GM12878 (cell line): ENCODE measurements at regions not wholly inside any gene's neighbourhood (a gene's known extent, or its start where the extent isn't known, plus 50 kb on each side); places are given as distances from the start of the nearest gene placed in this dataset.
"Not testable (repeated sequence)": the region's sequence is repeated elsewhere in the genome, so short reads cannot be mapped to it uniquely, and the experiment has no call there.

ENCODE experiments used
- ATAC-seq: fragments of 200-7000 bp; cut with Tn5 transposase; 3 replicates; pipeline ENCODE4 v1.9.1; 2020; ENCODE audit warnings: mild to moderate bottlenecking, moderate library complexity
- BruUV-seq: library from RNA; stranded (reverse); fragments of 400-500 nt; replicated peaks from 2 replicates; lab custom pipeline; 2021; lab: Mats Ljungman, UMichigan
- CTCF ChIA-PET: fragments of 300-600 bp; sonication (Branson Sonifier 250); formaldehyde crosslinking; extraction: SDS; loops from one replicate; lab custom pipeline; 2021; ENCODE audit warnings: inconsistent platforms; lab: Yijun Ruan, JAX
- POLR2A ChIA-PET: fragments of 350-600 bp; formaldehyde crosslinking; extraction: SDS; loops from one replicate; lab custom pipeline; 2021; ENCODE audit warnings: inconsistent platforms; lab: Charles Lee
- RAD21 ChIA-PET: fragments of 300-600 bp; sonication (Branson Sonifier 250); formaldehyde crosslinking; loops from one replicate; lab custom pipeline; 2023; ENCODE audit warnings: antibody characterized with exemption; ENCODE audit not compliant: unreplicated experiment; lab: Charles Lee
- SMC1A ChIA-PET: fragments of 300-600 bp; sonication (Branson Sonifier 250); formaldehyde crosslinking; loops from one replicate; lab custom pipeline; 2023; ENCODE audit not compliant: unreplicated experiment, uncharacterized antibody; lab: Charles Lee
- DNase-seq: peaks from one replicate; pipeline ENCODE4 v3.0.0-alpha.2; 2011; ENCODE audit warnings: low read depth, low spot score
- FAIRE-seq: peaks from 3 replicates; lab custom pipeline; 2011; peaks lifted over from hg19 to GRCh38; lab: Jason Lieb, UNC
- H2AFZ ChIP-seq: 2 replicates; pipeline ENCODE4 v1.6.0; 2011; ENCODE audit warnings: low read depth, low read length, control low read depth; ENCODE audit not compliant: control insufficient read depth
- H3K27ac ChIP-seq: 2 replicates; pipeline ENCODE4 v1.5.1; 2011; ENCODE audit warnings: control low read depth; ENCODE audit not compliant: control insufficient read depth, insufficient read depth
- H3K27me3 ChIP-seq, 2 experiments: replicated peaks in 1 of 2; 2 replicates each; pipeline versions ENCODE4 v1.6.0 to v1.6.1; 2011; ENCODE audit warnings: low read length in 1 of 2; ENCODE audit not compliant: control insufficient read depth in 2 of 2, insufficient read depth in 2 of 2
- H3K36me3 ChIP-seq, 2 experiments: 2 replicates each; pipeline ENCODE4 v1.5.1; 2011; ENCODE audit warnings: low read length in 1 of 2; ENCODE audit not compliant: control insufficient read depth in 2 of 2, insufficient read depth in 2 of 2
- H3K4me1 ChIP-seq: 2 replicates; pipeline ENCODE4 v1.6.1; 2011; ENCODE audit warnings: mild to moderate bottlenecking, low read length, moderate library complexity, mixed read lengths; ENCODE audit not compliant: control insufficient read depth, insufficient read depth
- H3K4me2 ChIP-seq: 2 replicates; pipeline ENCODE4 v1.6.0; 2011; ENCODE audit warnings: control low read depth; ENCODE audit not compliant: control insufficient read depth, insufficient read depth
- H3K4me3 ChIP-seq: fragments of 200-600 bp; sonication (generic); 2 replicates; pipeline ENCODE4 v1.5.1; 2016
- H3K79me2 ChIP-seq: 2 replicates; pipeline ENCODE4 v1.6.0; 2011; ENCODE audit warnings: low read length; ENCODE audit not compliant: control insufficient read depth, insufficient read depth
- H3K9ac ChIP-seq: 2 replicates; pipeline ENCODE4 v1.8.0; 2011; ENCODE audit warnings: low read length, control low read depth, mixed read lengths; ENCODE audit not compliant: control insufficient read depth, insufficient read depth
- H3K9me3 ChIP-seq: replicated peaks from 3 replicates; pipeline ENCODE4 v1.5.1; 2011; ENCODE audit warnings: mild to moderate bottlenecking, low read length; ENCODE audit not compliant: control insufficient read depth, insufficient read depth
- H4K20me1 ChIP-seq: 2 replicates; pipeline ENCODE4 v1.6.0; 2011; ENCODE audit not compliant: control insufficient read depth, insufficient read depth
- RAD21 ChIP-seq: IDR thresholded peaks from 2 replicates; pipeline ENCODE4 v1.6.1; 2011; ENCODE audit warnings: mild to moderate bottlenecking, low read depth, low read length, moderate library complexity; ENCODE audit not compliant: insufficient read depth
- ZBTB40 ChIP-seq: fragments of 450-650 bp; IDR thresholded peaks from 2 replicates; pipeline ENCODE4 v1.6.1; 2016; ENCODE audit warnings: mild to moderate bottlenecking, moderate library complexity, borderline replicate concordance
- WGBS: methylation state at CpG from one replicate; pipeline ENCODE4 v1.1.6; 2016; ENCODE audit warnings: low lambda C conversion rate; ENCODE audit not compliant: insufficient replicate concordance, insufficient coverage; ENCODE audit errors: missing lambda C conversion rate; 5-methylcytosine and 5-hydroxymethylcytosine counted together
- in situ Hi-C: fragments of 300-500 bp; cut with MboI; formaldehyde crosslinking; loops from 9 replicates; pipeline ENCODE4 v1.14.3; 2018; ENCODE audit warnings: mixed read lengths
- intact Hi-C: fragments of 100-400 bp; cut with micrococcal nuclease; formaldehyde crosslinking; loops from one replicate; pipeline ENCODE4 v1.14.2; 2022; ENCODE audit not compliant: unreplicated experiment

- H3K27me3 ChIP-seq, H3K4me2 ChIP-seq, H3K9me3 ChIP-seq, H3K27ac ChIP-seq, H3K9ac ChIP-seq, DNase-seq, intact Hi-C loops, H3K36me3 ChIP-seq, H3K4me1 ChIP-seq, CTCF ChIA-PET, FAIRE-seq, H2AFZ ChIP-seq, BruUV-seq, RAD21 ChIA-PET, H3K79me2 ChIP-seq, in situ Hi-C loops, ATAC-seq, H4K20me1 ChIP-seq, POLR2A ChIA-PET, SMC1A ChIA-PET, H3K4me3 ChIP-seq: not testable (repeated sequence)
- 6% methylated on average over 3 of the region's 3 CpGs for WGBS
Observed at GRCh38 chr1:95911739-95912138, 677.7 kb downstream of the RWDD3 start.

GRCh38 chr1:95916616-95917015 is 682.6 kb downstream of the RWDD3 start:
- intact Hi-C loops, result no loop called here
- no peaks in the 10 kb centered on the region for H3K27me3 ChIP-seq
- no peak overlapping the region for H3K4me3 ChIP-seq
- H3K4me1 ChIP-seq, result no peaks in the 10 kb centered on the region
- FAIRE-seq, result no peak
- H3K9me3 ChIP-seq, result no peaks in the 10 kb centered on the region
- DNase-seq, result no peak
- no peak overlapping the region for H3K27ac ChIP-seq
- CTCF ChIA-PET, result no interaction called here
- POLR2A ChIA-PET, result no interaction called here
- H3K36me3 ChIP-seq, result no peaks in the 10 kb centered on the region
- ATAC-seq, result no peak
- SMC1A ChIA-PET, result no interaction called here
- no peak overlapping the region for H3K4me2 ChIP-seq
- H4K20me1 ChIP-seq, result no peaks in the 10 kb centered on the region
- RAD21 ChIA-PET, result no interaction called here
- TF ChIP-seq RAD21, result peak; percentile 40; the same call in 1 of the 2 replicates
- no peak for TF ChIP-seq ZBTB40
- no TSS peak for BruUV-seq
- H2AFZ ChIP-seq, result no peak overlapping the region
- 0% methylated on average over 1 of the region's 1 CpG for WGBS
- H3K79me2 ChIP-seq, result no peaks in the 10 kb centered on the region
- no peak overlapping the region for H3K9ac ChIP-seq
- in situ Hi-C loops, result no loop called here
